ENCODE measurements at regions not wholly inside any gene's neighbourhood (a gene's known extent, or its start where the extent isn't known, plus 50 kb on each side); places are given as distances from the start of the nearest gene placed in this dataset.
"Not testable (repeated sequence)": the region's sequence is repeated elsewhere in the genome, so short reads cannot be mapped to it uniquely, and the experiment has no call there.

- not testable (repeated sequence) for DNase-seq (ENCODE audit: extremely low spot score, insufficient read length, low read depth); FAIRE-seq
Measured at GRCh38 chr4:54993473-54994026, 131.8 kb downstream of the KDR start.

- DNase-seq (ENCODE audit: extremely low spot score, insufficient read length, low read depth) = no peak
- no peak for FAIRE-seq
Measured at GRCh38 chr4:54992266-54992665, 133.1 kb downstream of the KDR start.

- FAIRE-seq = no peak
- no peak for DNase-seq (ENCODE audit: extremely low spot score, insufficient read length, low read depth)
Measured at GRCh38 chr4:54988655-54989054, 136.7 kb downstream of the KDR start.

- FAIRE-seq = no peak
- DNase-seq (ENCODE audit: extremely low spot score, insufficient read length, low read depth) = no peak
Measured at GRCh38 chr4:54986095-54986846, 139.1 kb downstream of the KDR start.

- FAIRE-seq (no peak), DNase-seq (ENCODE audit: extremely low spot score, insufficient read length, low read depth) (no peak)
Measured at GRCh38 chr4:54976682-54977081, 148.7 kb downstream of the KDR start.

GRCh38 chr4:54976031-54976430, 149.4 kb downstream of the KDR start:
- FAIRE-seq (no peak), DNase-seq (ENCODE audit: extremely low spot score, insufficient read length, low read depth) (no peak)

GRCh38 chr4:54973784-54974183, 151.6 kb downstream of the KDR start:
- no peak for FAIRE-seq

GRCh38 chr4:54971474-54971950, 153.9 kb downstream of the KDR start:
- FAIRE-seq (peak; percentile 48), DNase-seq (ENCODE audit: extremely low spot score, insufficient read length, low read depth) (no peak)

More at GRCh38 chr4:54973784-54974183, 151.6 kb downstream of the KDR start:
- no peak for DNase-seq (ENCODE audit: extremely low spot score, insufficient read length, low read depth)

GRCh38 chr4:54967289-54967688, 158.1 kb downstream of the KDR start:
- FAIRE-seq (no peak), DNase-seq (ENCODE audit: extremely low spot score, insufficient read length, low read depth) (no peak)

- FAIRE-seq (no peak), DNase-seq (ENCODE audit: extremely low spot score, insufficient read length, low read depth) (no peak)
Measured at GRCh38 chr4:54961357-54961975, 163.9 kb downstream of the KDR start.

GRCh38 chr4:54959651-54960116, 165.7 kb downstream of the KDR start:
- FAIRE-seq = no peak
- no peak for DNase-seq (ENCODE audit: extremely low spot score, insufficient read length, low read depth)

GRCh38 chr4:54959131-54959530, 166.3 kb downstream of the KDR start:
- no peak for DNase-seq (ENCODE audit: extremely low spot score, insufficient read length, low read depth)
- no peak for FAIRE-seq

- no peak for FAIRE-seq
Measured at GRCh38 chr4:54958236-54958635, 167.2 kb downstream of the KDR start.

GRCh38 chr4:54954656-54955388, 170.6 kb downstream of the KDR start:
- DNase-seq (ENCODE audit: extremely low spot score, insufficient read length, low read depth) (no peak), FAIRE-seq (no peak)

More at GRCh38 chr4:54958236-54958635, 167.2 kb downstream of the KDR start:
- no peak for DNase-seq (ENCODE audit: extremely low spot score, insufficient read length, low read depth)

- DNase-seq (ENCODE audit: extremely low spot score, insufficient read length, low read depth) (no peak), FAIRE-seq (no peak)
Measured at GRCh38 chr4:54946741-54947140, 178.7 kb downstream of the KDR start.

GRCh38 chr4:54945838-54946237, 179.6 kb downstream of the KDR start:
- FAIRE-seq (no peak), DNase-seq (ENCODE audit: extremely low spot score, insufficient read length, low read depth) (no peak)

GRCh38 chr4:54942721-54943120, 182.7 kb downstream of the KDR start:
- DNase-seq (ENCODE audit: extremely low spot score, insufficient read length, low read depth) = no peak
- no peak for FAIRE-seq

GRCh38 chr4:54941994-54942552, 183.3 kb downstream of the KDR start:
- FAIRE-seq (no peak), DNase-seq (ENCODE audit: extremely low spot score, insufficient read length, low read depth) (no peak)

GRCh38 chr4:54940996-54941865, 184.2 kb downstream of the KDR start:
- FAIRE-seq (no peak), DNase-seq (ENCODE audit: extremely low spot score, insufficient read length, low read depth) (no peak)
